A549 (cell line): ENCODE measurements at regions not wholly inside any gene's neighbourhood (a gene's known extent, or its start where the extent isn't known, plus 50 kb on each side); places are given as distances from the start of the nearest gene placed in this dataset.

ENCODE experiments used
- ATAC-seq, 2 experiments: fragments of 200-7000 bp in 1 of 2; fragments of >200 bp in 1 of 2; cut with Nextera tagmentation in 1 of 2; cut with Tn5 transposase in 1 of 2; 3 replicates each; pipeline versions ENCODE4 v1.8.0 to v1.9.1; 2018 to 2020; ENCODE audit warnings: mild to moderate bottlenecking in 1 of 2, moderate library complexity in 1 of 2
- CTCF ChIA-PET: fragments of 300-600 bp; sonication (Branson Sonifier 250); formaldehyde crosslinking; extraction: SDS; loops from one replicate; lab custom pipeline; 2021; ENCODE audit warnings: antibody characterized with exemption, inconsistent platforms; lab: Yijun Ruan, JAX
- POLR2A ChIA-PET: fragments of 350-600 bp; formaldehyde crosslinking; extraction: SDS; loops from one replicate; lab custom pipeline; 2021; ENCODE audit warnings: antibody characterized with exemption, inconsistent platforms; lab: Yijun Ruan, JAX
- DNase-seq, 2 experiments: peaks; one replicate each; pipeline versions ENCODE4 v3.0.0 to v3.0.0-alpha.2; 2011 to 2016; ENCODE audit warnings: low read depth in 1 of 2, low spot score in 1 of 2
- FAIRE-seq: peaks from 2 replicates; lab custom pipeline; 2011; peaks lifted over from hg19 to GRCh38; lab: Jason Lieb, UNC
- H3K27ac ChIP-seq, 2 experiments: fragments of >200 bp; sonication (Bioruptor Twin); formaldehyde crosslinking; 3 replicates each; pipeline ENCODE4 v1.5.1; 2016 to 2017
- H3K4me1 ChIP-seq: fragments of >200 bp; sonication (Bioruptor Twin); formaldehyde crosslinking; 3 replicates; pipeline ENCODE4 v1.6.1; 2016
- H3K4me2 ChIP-seq: fragments of >200 bp; sonication (Bioruptor Twin); formaldehyde crosslinking; 3 replicates; pipeline ENCODE4 v1.6.1; 2016
- H3K4me3 ChIP-seq: fragments of >200 bp; sonication (Bioruptor Twin); formaldehyde crosslinking; 3 replicates; pipeline ENCODE4 v1.5.1; 2016
- H3K9me3 ChIP-seq: fragments of >200 bp; sonication (Bioruptor Twin); formaldehyde crosslinking; 3 replicates; pipeline ENCODE4 v1.6.1; 2016
- ATOH8 ChIP-seq: fragments of 250-450 bp; sonication (Bioruptor Pico); IDR thresholded peaks from 2 replicates; pipeline ENCODE4 v1.5.0; 2020; ENCODE audit warnings: low read depth, mild to moderate bottlenecking, moderate library complexity
- CBX2 ChIP-seq: fragments of 200-600 bp; sonication (generic); IDR thresholded peaks from 2 replicates; pipeline ENCODE4 v1.6.1; 2016; ENCODE audit warnings: low read depth, mild to moderate bottlenecking, borderline replicate concordance
- CBX8 ChIP-seq: fragments of 200-600 bp; sonication (generic); IDR thresholded peaks from 2 replicates; pipeline ENCODE4 v1.6.1; 2016
- CEBPB ChIP-seq, 2 experiments: fragments of >200 bp in 1 of 2; sonication (Bioruptor Twin) in 1 of 2; formaldehyde crosslinking in 1 of 2; IDR thresholded peaks; 2 replicates each; pipeline ENCODE4 v1.6.1; 2012 to 2016
- CHD2 ChIP-seq: fragments of 150-350 bp; IDR thresholded peaks from 2 replicates; pipeline ENCODE4 v1.6.1; 2014; ENCODE audit warnings: low read length; ENCODE audit not compliant: partially characterized antibody
- FOSL2 ChIP-seq, 2 experiments: fragments of 450-650 bp in 1 of 2; fragments of >200 bp in 1 of 2; sonication (Bioruptor Twin) in 1 of 2; formaldehyde crosslinking; IDR thresholded peaks; 2 replicates each; pipeline versions ENCODE4 v1.5.0 to v1.6.1; 2016 to 2020; ENCODE audit warnings: mild to moderate bottlenecking in 1 of 2, moderate library complexity in 1 of 2
- HMGXB4 ChIP-seq: fragments of 250-450 bp; sonication (Bioruptor Pico); IDR thresholded peaks from 2 replicates; pipeline ENCODE4 v1.5.0; 2021; ENCODE audit warnings: mild to moderate bottlenecking, moderate library complexity, borderline replicate concordance
- KDM1A ChIP-seq: fragments of 200-600 bp; sonication (generic); IDR thresholded peaks from 2 replicates; pipeline ENCODE4 v1.6.1; 2016; ENCODE audit warnings: low read depth, mild to moderate bottlenecking
- MAX ChIP-seq: IDR thresholded peaks from 2 replicates; pipeline ENCODE4 v1.6.1; 2012
- MAZ ChIP-seq: fragments of 150-350 bp; IDR thresholded peaks from 2 replicates; pipeline ENCODE4 v1.6.1; 2014; ENCODE audit warnings: antibody characterized with exemption, low read depth, low read length, borderline replicate concordance
- NR3C1 ChIP-seq: fragments of >200 bp; sonication (Bioruptor Twin); formaldehyde crosslinking; IDR thresholded peaks from 3 replicates; pipeline ENCODE4 v1.6.1; 2017
- POLR2AphosphoS2 ChIP-seq: conservative IDR thresholded peaks from 2 replicates; pipeline ENCODE4 v1.6.1; 2012; ENCODE audit warnings: low read length, improper control_type of control experiment, inconsistent platforms
- RARB ChIP-seq: fragments of 250-450 bp; sonication (Bioruptor Pico); IDR thresholded peaks from 2 replicates; pipeline ENCODE4 v1.8.0; 2021; ENCODE audit warnings: mild to moderate bottlenecking, moderate library complexity
- RCOR1 ChIP-seq: fragments of 150-350 bp; IDR thresholded peaks from 2 replicates; pipeline ENCODE4 v1.6.1; 2014; ENCODE audit warnings: antibody characterized with exemption, low read length, low read depth
- REST ChIP-seq: fragments of 200-600 bp; sonication (generic); IDR thresholded peaks from 2 replicates; pipeline ENCODE4 v1.6.1; 2016; ENCODE audit warnings: antibody characterized with exemption, mild to moderate bottlenecking, moderate library complexity
- RNF2 ChIP-seq: fragments of 200-600 bp; sonication (generic); IDR thresholded peaks from 2 replicates; pipeline ENCODE4 v1.6.1; 2016; ENCODE audit warnings: low read depth, mild to moderate bottlenecking, antibody characterized with exemption, moderate library complexity, borderline replicate concordance
- SMC3 ChIP-seq: fragments of >200 bp; sonication (Bioruptor Twin); formaldehyde crosslinking; IDR thresholded peaks from 3 replicates; pipeline ENCODE4 v1.6.1; 2018; ENCODE audit warnings: inconsistent platforms
- TF ChIP-seq, protein P1 (sequence below): fragments of 450-650 bp; IDR thresholded peaks from 2 replicates; pipeline ENCODE4 v1.6.1; 2014; ENCODE audit warnings: antibody characterized with exemption
- TF ChIP-seq, protein P2 (sequence below): fragments of >200 bp; sonication (Bioruptor Twin); formaldehyde crosslinking; IDR thresholded peaks from 3 replicates; pipeline ENCODE4 v1.6.1; 2016

DNA sequence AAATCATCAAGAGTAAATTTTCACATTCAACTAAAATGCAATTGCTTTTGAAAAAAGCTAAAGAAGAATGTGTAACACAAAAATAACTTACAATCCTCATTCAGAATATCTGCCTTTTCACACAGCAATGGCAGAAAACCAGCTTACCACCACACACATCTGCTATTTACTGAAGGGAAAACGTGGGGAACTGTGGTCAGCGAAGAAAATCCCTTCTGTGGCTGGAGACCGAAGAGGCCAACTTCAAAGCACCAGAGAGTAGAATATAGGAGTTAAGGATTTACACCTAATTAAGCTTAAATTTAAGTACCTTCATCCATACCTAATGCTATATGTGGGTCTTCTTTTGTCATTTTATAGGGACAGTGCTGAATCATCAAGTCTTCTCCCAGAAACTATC, 339.6 kb downstream of the DEPDC1B start (continued):
- TF ChIP-seq, protein P1, sequence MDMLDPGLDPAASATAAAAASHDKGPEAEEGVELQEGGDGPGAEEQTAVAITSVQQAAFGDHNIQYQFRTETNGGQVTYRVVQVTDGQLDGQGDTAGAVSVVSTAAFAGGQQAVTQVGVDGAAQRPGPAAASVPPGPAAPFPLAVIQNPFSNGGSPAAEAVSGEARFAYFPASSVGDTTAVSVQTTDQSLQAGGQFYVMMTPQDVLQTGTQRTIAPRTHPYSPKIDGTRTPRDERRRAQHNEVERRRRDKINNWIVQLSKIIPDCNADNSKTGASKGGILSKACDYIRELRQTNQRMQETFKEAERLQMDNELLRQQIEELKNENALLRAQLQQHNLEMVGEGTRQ, result no peak

- no peak overlapping the region for H3K27ac ChIP-seq
- POLR2A ChIA-PET, result no interaction called here
- DNase-seq (no peak), ATAC-seq (no peak)
- CTCF ChIA-PET, result no interaction called here
- H3K4me2 ChIP-seq, result no peak overlapping the region
- peaks cover 8% of the 10 kb centered on the region; the same call in 2 of the 3 replicates for H3K4me1 ChIP-seq
- H3K4me3 ChIP-seq, result no peak overlapping the region
- TF ChIP-seq CEBPB (IDR thresholded peaks at IDR 0.05) (no peak), SMC3 (no peak), REST (no peak), CBX2 (no peak), KDM1A (no peak), RNF2 (no peak), POLR2AphosphoS2 (no peak), HMGXB4 (CRISPR knock-in tag) (no peak), RARB (CRISPR knock-in tag) (no peak), MAX (no peak), FOSL2 (IDR thresholded peaks at IDR 0.05) (no peak), FOSL2 (CRISPR knock-in tag; IDR thresholded peaks at IDR 0.05) (no peak), MAZ (no peak), NR3C1 (no peak), RCOR1 (no peak), ATOH8 (CRISPR knock-in tag) (no peak), CHD2 (no peak), CBX8 (no peak)
- TF ChIP-seq, protein P2, sequence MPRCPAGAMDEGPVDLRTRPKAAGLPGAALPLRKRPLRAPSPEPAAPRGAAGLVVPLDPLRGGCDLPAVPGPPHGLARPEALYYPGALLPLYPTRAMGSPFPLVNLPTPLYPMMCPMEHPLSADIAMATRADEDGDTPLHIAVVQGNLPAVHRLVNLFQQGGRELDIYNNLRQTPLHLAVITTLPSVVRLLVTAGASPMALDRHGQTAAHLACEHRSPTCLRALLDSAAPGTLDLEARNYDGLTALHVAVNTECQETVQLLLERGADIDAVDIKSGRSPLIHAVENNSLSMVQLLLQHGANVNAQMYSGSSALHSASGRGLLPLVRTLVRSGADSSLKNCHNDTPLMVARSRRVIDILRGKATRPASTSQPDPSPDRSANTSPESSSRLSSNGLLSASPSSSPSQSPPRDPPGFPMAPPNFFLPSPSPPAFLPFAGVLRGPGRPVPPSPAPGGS, result no peak
- TF ChIP-seq, protein P1, result no peak
- TF ChIP-seq, all 56 proteins: peak for 0
- no peaks in the 10 kb centered on the region for H3K9me3 ChIP-seq
- FAIRE-seq, result no peak
These were observed 342.7 kb downstream of the DEPDC1B start for GRCh38 chr5:60357302-60357701.
